SHP77 treated with DMSO at 0.1 percent for 48 hours (cell line): ENCODE measurements at regions not wholly inside any gene's neighbourhood (a gene's known extent, or its start where the extent isn't known, plus 50 kb on each side); places are given as distances from the start of the nearest gene placed in this dataset.
"Not testable (repeated sequence)": the region's sequence is repeated elsewhere in the genome, so short reads cannot be mapped to it uniquely, and the experiment has no call there.

Source experiments
- DNase-seq: peaks from one replicate; lab custom pipeline; 2025; lab: John Stamatoyannopoulos, UW

DNA sequence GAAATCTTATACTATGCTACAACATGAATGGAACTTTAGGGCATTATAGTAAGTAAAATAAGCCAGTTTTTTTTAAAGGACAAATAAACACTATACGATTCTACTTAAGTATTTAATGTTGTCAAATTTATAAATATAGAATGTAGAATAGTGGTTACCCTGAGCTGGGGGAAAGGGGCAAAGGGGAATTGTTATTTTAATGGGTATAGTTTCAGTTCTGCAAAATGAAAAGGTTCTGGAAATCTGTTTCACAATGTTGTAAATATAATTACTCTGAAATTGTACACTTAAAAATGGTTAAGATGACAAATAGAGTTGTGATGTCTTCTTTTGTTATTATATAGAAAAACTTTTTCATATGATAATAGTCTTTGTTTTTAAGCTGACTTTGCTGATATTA is 366.3 kb downstream of the MRPL39 start:
- DNase-seq = no peak

DNA sequence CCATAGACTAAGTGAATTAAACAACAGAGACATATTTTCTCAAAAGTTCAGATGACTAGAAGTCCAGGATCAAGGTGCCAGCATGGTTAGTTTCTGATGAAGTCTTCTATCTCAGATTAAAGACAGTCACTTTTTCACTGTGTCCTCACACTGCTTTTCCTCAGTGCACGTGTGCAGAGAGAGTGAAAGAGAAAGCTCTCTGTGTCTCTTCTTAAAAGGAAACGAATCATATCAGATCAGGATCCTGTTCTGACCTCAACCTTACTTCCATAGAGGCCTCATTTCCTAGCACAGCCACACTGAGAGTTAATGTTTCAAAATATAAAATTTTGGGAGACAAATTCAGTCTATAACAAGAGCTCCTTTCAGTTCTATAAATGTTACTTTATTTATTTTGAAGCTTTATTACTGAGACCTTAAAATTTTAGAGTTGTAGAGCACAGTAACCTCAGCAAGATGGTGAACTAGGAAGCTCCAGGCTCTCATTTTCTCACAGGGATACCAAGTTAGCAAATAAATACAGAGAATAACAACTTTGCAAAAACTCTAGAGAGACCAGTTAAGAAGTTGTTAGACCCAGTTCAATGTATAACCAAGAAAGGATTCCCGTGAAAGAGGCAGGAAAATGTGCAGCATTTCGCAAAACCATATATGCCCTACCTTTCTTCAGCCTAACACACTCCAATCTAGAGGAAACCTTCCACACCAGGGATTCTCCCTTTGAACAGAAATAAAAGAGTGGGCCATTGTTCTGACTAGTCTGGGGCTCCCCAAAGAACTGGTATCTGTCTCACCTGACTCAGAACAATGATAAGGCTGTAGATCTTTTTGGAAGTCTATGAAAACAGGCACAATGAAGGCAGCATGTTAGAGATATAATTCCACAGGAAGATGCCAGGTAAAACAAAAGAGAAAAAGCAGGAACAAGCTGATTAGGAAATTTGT is 372.2 kb downstream of the MRPL39 start:
- DNase-seq = no peak

DNA sequence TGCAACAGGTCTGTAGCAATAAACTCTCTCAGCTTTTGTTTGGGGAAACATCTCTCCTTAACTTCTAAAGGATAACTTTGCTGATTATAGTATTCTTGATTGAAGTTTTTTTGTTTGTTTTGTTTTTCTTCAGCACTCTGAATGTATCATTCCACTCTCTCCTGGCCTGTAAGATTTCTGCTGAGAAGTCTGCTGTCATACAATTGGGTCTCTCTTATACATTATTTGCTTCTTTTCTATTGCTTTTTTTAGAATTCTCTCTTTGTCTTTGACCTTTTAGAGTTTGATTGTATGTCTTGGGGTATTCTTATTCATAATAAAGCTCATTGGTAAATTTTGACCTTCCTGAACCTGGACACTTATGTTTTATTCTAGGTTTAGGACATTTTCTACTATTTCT is 386.3 kb downstream of the MRPL39 start:
- no peak for DNase-seq

DNA sequence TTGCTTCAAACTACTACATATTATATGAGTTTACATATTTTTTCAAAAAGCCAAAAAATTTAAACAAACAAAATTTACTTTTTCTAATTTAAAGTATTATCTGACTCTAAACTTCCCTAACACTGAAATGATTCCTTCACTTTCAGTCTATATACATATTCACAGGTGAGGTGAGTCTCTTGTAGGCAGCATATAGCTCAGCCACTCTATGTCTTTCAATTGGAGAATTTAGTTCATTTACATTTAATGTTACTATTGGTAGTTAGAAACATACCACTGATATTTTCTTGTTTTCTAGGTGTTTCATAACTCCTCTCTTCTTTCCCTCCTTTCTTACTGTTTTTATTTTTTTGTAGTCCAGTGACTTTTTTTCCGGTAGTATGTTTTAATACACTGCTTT is 387.1 kb downstream of the MRPL39 start:
- no peak for DNase-seq

DNA sequence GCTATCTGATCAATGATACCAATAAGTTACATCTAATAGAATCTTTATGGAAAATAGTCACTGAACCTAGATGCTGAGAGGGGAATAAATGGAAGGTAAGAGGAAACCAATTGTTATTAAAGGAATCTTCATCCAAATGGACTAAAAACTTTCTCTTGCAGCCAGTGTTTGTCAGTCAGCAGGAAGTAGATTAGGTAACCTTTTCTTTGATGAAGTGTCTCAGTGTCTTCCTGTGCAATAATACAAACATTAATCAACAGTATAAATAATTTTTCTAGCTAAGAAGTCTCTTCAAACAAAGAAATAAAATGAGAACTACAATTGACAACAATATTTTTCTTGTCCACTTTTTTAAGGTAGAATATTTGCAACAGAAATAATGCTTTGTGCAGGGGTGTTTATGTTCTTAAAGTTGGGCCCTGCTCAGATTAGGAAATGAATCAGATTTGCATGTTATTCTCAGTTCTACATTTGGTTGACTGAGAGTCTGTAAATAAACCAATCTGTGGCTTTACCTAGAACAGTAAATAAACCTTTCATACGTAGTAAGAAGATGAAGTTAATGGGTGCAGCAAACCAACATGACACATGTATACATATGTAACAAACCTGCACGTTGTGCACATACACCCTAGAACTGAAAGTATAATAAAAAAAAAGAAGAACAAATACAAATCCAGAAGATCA is 391.4 kb downstream of the MRPL39 start:
- DNase-seq = no peak

DNA sequence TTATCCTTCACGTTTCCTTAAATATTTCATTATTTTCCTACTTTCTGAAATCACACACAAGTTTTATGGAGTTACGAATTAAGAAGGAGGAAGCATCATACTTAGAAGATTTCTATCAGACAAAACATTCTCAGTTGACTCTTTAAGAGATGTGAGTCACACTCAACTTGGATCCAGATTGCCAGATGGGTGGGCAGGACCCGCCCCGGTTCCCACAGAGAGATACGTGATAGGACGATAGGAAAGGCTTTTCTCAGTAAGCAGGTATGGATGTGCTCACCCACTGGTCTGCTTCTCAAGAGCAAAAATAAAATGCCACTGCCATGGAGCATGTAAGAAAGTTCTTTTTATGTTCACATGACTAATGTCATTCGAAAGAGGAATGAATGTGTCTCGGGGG is 392.6 kb downstream of the MRPL39 start:
- no peak for DNase-seq

DNA sequence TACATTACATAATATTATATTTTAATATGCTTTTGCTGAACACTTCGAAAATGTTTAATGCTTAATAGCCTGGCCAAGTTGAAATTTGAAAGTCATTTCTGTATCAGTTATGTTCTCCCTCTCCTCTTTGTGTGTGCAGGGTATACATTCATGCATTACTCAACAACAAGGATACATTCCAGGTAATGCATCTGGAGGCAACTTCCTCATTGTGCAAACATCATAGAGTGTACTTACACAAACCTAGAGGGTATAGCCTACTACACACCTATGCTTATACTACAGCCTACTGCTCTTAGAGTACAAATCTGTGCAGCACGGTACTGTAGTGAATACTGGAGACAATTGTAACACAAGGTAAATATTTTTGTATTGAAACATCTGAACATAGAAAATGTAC is 407.3 kb downstream of the MRPL39 start:
- DNase-seq = no peak

DNA sequence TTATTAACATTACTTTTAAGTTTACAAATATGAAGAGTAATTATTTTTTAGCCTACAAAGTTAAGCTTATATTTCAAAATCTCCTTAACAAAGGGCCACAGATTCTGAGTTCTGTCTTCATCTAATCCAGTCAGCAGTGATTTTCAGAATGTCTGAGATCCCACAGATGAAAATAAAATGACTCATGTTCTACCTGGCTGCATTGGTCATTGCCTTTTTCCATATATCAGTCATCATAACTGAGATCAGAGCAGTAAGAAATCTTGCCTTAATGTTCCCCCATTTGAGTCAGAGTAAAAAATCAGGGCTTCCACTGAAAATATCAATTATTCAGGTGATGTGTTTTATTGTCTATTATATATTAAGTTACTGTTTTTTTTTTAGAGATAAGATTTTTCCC is 416.1 kb downstream of the MRPL39 start:
- DNase-seq = no peak

DNA sequence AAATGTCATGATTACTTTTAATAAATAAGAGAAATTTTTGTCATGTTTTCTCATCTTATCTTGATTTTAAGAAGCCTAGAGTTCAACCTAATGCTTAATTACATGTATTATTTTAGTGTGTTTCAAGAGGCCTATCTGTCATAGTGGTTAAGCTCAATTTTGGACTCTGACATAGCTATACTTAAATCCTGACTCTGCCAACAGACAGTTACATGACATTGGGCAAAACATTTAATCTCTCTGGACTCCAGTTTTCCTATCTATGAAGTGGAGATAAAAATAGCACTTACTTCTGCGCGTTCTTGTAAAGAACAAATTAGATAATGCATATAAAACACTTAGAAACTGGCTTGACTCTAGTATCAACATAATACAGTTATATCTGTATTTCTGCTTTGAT is 417.8 kb downstream of the MRPL39 start:
- DNase-seq = no peak

DNA sequence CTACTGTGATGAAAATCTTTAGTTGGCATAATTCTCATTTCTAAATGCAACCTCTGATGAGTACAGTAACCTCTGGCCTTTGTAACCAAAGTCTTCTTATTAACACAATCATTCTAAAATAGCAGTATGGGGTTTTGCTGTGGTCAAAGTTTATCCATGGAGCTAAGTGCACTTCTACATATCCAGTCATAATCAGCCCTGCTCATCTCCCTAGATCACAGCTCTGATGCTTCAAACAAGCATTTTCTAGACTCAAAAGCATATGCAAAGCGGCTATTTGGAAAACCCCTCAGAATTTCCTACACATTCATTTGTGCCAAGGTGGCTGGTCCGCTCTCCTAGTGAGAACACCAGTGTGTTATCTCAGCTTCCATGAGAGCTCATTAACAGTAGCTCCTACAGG is 418.6 kb downstream of the MRPL39 start:
- no peak for DNase-seq

DNA sequence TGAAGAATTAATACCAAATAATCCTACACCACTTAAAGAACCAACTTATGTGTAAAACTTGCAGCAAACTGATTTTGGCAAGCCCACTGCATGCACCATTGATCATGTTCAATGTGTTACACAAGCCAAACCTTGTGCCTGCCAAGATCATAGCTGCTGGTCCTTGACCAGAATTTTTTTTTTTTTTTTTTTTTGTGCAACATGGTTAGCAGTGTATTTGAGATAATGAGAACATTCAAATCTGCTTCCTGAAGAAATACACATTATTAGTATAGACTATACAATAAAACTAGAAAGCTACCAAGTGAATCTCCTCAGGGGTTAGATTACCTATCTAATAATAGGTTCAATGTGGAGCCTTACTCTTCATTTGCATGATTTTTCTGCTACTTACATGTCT is 421.0 kb downstream of the MRPL39 start:
- no peak for DNase-seq

DNA sequence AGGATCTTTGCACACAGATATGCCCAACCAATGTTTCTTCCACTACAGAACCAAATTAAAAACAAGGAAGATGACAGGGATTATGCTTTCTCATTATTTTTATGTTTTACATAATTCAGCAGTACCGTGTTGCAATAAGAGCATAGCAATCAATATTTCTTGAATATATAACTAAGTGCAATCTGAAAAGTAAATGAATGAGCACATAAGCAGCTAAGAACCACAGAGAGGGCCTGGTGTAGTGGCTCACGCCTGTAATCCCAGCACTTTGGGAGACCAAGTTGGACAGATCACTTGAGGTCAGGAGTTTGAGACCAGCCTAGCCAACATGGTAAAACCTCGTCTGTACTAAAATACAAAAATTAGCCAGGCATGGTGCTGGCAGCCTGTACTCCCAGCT is 423.7 kb downstream of the MRPL39 start:
- DNase-seq = no peak

DNA sequence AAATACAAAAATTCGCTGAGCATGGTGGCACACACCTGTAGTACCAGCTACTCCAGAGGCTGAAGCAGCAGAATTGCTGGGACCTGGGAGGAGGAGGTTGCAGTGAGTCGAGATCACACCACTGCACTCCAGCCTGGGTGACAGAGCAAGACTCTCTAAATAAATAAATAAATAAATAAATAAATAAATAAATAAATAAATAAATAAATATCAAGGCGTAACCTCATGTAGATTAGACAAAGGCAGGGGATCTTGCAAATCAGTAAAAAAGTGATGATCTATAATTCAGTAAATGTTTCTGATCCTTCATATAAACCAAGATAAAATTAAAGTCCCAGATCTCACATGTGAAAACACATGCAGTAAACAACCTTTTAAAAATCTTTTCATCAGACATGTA is 425.6 kb downstream of the MRPL39 start:
- not testable (repeated sequence) for DNase-seq

DNA sequence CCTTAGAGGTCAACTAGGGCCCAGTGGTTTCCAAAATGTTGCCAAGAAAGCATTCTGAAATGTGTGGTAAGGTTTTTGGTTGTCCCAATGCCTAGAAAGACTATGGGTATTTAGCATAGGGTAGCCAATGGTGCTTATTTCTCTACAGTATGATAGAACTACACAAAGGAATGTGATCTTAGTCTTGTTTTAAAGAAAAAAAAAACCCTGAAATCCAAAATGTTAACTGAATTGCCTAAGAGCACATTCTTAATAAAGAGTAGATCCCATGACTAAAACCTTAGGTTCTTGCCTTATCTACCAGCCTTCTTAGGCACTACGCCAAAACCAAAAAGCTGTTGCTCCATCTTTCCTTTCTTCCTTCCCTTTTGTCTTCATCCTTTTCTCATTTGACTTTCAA is 428.2 kb downstream of the MRPL39 start:
- no peak for DNase-seq

DNA sequence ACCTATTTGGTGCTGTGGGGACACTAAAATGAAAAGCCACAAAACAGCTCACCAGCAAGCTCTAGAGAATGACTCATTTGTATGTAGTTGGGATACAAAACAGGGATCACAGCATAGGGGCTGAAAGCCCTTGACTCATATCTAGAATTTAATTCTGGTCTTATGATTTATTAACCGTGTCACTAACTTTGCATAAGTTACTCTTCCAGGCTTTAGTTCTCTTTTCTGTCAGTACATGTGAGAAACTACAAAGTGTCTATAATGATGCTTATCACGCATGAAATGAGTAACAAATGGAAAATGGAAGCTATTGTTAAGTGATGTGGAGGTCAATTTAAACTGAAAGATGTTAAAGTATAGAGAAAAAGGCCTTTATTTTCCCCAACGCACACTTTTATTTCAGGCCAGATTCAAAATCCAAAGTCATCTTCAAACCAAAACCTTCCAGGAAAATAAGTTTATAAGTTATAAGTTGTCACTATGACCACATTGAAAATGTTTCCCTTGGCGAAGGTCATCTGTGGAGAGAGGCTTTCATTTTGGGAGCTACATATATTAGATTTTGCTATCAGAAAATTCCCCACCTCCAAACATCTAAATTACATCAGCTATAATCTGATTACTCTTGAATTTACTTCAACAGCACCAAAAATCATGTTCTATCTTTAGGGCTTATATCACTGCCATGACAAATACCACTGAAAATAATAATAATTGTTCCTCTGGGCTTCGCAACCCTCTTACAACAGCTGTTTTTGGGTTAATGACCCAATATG is 430.5 kb downstream of the MRPL39 start:
- DNase-seq = no peak

DNA sequence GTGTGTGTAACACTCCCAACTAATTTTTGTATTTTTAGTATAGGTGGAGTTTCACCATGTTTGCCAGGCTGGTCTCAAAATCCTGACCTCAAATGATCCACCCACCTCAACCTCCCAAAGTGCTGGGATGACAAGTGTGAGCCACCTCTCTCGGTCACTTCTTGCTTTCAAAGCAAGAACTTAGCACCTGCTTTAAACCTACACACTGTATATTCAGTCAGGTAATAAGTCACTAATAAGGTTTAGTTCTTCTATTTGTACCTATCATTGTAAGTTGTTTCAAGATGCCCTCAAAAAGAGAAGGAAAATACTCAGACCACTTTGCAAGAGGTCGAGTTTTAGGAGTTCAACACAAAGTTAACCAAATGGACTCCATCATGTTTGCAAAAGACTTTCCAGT is 431.3 kb downstream of the MRPL39 start:
- no peak for DNase-seq

DNA sequence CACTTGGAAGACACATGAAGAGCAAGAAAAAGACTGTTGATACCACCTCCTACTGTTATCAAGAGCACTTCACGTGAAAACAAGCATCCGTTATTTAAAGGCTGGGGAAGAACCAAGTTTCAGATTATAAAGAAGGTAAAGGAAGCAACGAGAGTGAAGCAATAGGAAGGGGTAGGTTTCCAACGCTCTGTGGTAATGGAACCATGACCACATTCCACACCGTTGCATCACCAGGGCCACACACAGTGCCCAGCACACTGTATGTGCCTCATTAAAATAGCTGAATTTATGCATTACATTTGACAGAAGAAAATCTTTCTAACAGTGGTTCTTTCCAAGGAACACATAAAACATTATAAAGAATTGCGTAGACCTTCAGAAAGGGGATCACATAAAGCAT is 435.8 kb downstream of the MRPL39 start:
- no peak for DNase-seq

DNA sequence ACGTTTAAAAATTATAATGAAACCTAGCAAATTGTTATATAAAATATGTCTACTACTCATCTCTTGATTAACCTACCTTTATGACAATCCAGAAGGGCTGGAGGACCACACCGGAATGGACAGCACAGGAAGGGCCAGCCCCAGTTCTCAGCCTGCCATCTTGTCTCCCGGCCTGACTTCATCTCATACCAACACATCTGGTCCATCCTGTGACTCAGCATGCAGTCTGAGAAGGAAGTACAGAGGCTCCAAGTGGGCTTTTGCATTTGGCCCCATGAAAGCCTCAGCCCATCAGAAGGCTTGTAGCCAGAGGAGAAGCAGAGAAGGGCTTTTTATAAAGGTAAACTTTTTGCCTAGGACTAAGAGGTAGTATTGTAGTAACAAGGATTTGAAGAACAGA is 436.6 kb downstream of the MRPL39 start:
- no peak for DNase-seq

DNA sequence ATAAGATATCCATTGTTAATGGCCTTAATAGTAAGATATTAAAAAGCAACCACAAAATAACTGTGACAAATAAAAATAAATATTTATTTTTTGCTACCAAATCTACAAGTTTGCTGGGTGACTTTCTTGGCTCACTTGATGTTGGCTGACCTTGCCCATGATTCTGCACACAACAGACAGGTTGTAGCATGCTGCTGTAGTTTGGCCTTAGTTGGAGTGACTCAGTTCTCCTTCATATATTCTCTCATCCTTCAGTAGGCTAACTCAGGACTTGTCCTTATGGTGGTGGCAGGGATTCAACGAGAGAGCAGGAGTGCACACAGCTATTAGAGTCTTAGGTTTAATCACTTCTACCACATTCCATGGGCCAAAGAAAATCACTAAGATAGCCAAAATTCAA is 437.9 kb downstream of the MRPL39 start:
- DNase-seq = no peak

DNA sequence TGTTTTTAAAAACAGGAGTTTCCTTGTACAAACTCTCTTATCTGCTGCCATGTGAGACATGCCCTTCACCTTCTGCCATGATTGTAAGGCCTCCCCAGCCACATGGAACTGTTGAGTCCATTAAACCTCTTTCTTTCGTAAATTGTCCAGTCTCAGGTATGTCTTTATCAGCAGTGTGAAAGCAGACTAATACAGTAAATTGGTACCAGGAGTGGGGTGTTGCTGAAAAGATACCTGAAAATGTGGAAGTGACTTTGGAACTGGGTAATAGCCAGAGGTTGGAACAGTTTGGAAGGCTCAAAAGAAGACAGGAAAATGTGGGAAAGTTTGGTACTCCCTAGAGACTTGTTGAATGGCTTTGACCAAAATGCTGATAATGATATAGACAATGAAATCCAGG is 440.4 kb downstream of the MRPL39 start:
- DNase-seq = not testable (repeated sequence)

DNA sequence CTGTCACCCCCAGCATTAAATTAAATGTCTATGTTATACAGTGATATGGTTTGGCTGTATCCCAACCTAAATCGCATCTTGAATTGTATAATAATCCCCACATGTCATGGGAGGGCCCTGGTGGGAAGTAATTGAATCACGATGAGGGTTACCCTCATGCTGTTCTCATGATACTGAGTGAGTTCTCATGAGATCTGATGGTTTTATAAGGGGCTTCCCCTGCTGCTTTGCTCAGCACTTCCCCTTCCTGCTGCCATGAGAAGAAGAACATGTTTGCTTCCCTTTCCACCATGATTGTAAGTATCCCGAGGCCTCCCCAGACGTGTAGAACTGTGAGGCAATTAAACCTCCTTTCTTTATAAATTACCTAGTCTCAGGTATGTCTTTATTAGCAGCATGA is 445.7 kb downstream of the MRPL39 start:
- DNase-seq = no peak

DNA sequence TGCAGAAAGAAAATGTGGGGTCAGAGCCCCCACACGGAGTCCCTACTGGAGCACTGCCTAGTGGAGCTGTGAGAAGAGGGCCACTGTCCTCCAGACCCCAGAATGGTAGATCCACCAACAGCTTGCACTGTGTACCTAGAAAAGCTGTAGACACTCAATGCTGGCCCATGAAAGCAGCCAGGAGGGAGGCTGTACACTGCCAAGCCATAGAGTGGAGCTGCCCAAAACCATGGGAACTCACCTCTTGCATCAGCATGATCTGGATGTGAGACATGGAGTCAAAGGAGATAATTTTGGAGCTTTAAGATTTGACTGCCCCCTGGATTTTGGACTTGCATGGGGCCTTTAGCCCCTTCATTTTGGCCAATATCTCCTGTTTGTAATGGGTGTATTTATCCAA is 452.3 kb downstream of the MRPL39 start:
- not testable (repeated sequence) for DNase-seq

DNA sequence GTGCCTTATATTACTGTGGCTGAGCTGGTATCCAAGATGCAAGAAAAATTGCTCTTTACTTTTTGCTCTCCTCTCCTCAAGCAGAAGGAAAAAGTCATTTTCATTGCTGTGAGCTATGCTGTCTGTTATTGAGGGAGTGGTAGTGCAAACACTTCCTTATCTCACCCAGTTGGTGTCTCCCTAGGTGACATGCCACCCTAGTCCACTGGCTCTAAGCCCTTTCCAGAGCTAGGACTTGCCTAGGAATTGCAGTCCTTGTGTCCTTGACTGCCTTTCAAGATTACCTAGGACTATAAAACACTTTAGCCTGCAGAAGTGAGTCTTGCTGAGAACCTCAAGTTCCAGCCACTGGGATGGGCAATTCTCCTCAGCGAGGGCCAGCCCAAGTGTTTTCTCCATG is 458.3 kb downstream of the MRPL39 start:
- DNase-seq = no peak
